Gastroesophageal sphincter (tissue), 3 donors: ENCODE measurements at regions not wholly inside any gene's neighbourhood (a gene's known extent, or its start where the extent isn't known, plus 50 kb on each side); places are given as distances from the start of the nearest gene placed in this dataset.

Experiments used
- EP300 ChIP-seq: sonication (generic); formaldehyde crosslinking; IDR thresholded peaks from one replicate; pipeline ENCODE4 v1.6.1; 2017; ENCODE audit warnings: antibody characterized with exemption, mild to moderate bottlenecking
- POLR2A ChIP-seq, 2 donors: fragments of 450-650 bp; IDR thresholded peaks; one replicate each; pipeline ENCODE4 v1.6.1; 2017; ENCODE audit warnings: antibody characterized with exemption in 2 of 2, mild to moderate bottlenecking in 2 of 2, moderate library complexity in 1 of 2
- POLR2AphosphoS5 ChIP-seq: sonication (generic); formaldehyde crosslinking; IDR thresholded peaks from one replicate; pipeline ENCODE4 v1.6.1; 2017; ENCODE audit warnings: antibody characterized with exemption
- TF ChIP-seq, protein P1 (sequence below), 4 experiments: fragments of 200-600 bp in 2 of 4; fragments of 450-650 bp in 2 of 4; sonication (generic) in 1 of 4; IDR thresholded peaks; one replicate each; pipeline ENCODE4 v1.5.1; 2017 to 2019; ENCODE audit warnings: antibody characterized with exemption in 4 of 4, mild to moderate bottlenecking in 2 of 4, moderate library complexity in 2 of 4

DNA sequence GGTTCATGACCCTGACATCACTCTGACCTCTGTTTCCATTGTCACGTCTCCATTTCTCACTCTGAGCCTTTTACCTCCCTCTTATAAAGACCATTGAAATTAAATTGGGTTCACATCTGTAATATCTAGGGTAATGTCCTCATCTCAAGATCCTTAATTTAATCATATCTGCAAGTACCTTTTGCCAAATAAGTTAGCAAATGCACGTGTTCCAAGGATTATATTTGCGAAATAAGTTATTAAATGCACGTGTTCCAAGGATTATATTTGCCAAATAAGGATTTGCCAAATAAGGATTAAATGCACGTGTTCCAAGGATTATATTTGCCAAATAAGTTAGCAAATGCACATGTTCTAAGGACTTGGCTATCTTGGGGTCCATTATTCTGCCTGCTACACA, 938.0 kb downstream of the NLGN4X start:
- TF ChIP-seq EP300, result no peak
- TF ChIP-seq, protein P1, sequence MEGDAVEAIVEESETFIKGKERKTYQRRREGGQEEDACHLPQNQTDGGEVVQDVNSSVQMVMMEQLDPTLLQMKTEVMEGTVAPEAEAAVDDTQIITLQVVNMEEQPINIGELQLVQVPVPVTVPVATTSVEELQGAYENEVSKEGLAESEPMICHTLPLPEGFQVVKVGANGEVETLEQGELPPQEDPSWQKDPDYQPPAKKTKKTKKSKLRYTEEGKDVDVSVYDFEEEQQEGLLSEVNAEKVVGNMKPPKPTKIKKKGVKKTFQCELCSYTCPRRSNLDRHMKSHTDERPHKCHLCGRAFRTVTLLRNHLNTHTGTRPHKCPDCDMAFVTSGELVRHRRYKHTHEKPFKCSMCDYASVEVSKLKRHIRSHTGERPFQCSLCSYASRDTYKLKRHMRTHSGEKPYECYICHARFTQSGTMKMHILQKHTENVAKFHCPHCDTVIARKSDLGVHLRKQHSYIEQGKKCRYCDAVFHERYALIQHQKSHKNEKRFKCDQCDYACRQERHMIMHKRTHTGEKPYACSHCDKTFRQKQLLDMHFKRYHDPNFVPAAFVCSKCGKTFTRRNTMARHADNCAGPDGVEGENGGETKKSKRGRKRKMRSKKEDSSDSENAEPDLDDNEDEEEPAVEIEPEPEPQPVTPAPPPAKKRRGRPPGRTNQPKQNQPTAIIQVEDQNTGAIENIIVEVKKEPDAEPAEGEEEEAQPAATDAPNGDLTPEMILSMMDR (IDR thresholded peaks at IDR 0.05), result no peak
- TF ChIP-seq POLR2A (IDR thresholded peaks at IDR 0.05), result no peak
- TF ChIP-seq POLR2AphosphoS5, result no peak
